HG03469 (cell line): ENCODE measurements at regions not wholly inside any gene's neighbourhood (a gene's known extent, or its start where the extent isn't known, plus 50 kb on each side); places are given as distances from the start of the nearest gene placed in this dataset.
"Not testable (repeated sequence)": the region's sequence is repeated elsewhere in the genome, so short reads cannot be mapped to it uniquely, and the experiment has no call there.

ENCODE experiments used
- ATAC-seq: cut with Tn5 transposase; IDR thresholded peaks from one replicate; pipeline ENCODE4 v1.9.1; 2021; ENCODE audit warnings: mild to moderate bottlenecking, moderate library complexity, moderate number of reproducible peaks; ENCODE audit not compliant: unreplicated experiment

GRCh38 chr16:79954921-79955705 lies 354.6 kb upstream of the MAF start:
- ATAC-seq: no peak

DNA sequence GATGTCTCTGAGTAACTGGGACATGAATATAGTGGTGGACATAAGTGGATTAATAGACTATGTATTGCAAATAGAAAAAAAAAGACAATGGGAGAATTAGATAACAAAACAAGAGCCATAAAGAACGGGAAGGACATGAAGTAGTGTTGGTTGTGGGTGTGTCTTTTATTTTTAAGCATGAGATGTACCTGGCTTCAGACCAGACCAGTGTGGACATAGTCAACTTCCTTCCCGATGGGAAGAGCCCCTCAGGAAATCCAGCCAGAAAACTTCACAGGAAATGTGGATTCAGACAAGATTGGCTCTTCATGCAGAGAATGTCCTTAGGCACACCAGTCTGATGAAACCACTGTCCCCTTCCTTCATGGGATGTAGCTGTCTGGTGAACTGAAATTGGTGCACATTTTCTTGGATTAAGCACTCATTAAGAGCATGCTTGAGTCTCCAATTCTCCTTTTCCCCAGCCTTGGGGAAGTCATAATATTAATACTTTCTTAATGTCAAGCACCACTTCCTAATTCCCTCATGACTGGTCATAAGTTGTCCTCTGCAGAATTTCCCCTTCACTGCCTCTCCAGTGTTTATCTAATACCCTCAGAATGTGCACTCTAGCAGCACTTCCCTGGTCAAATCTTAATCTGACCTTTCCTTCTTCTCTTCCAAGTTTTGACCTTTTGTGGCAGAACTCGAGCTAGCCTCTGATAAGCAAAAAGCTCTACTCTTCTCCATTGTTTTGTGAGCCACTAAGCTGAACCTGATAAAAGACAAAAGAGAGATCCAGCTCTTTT lies 350.6 kb upstream of the MAF start:
- ATAC-seq: no peak

DNA sequence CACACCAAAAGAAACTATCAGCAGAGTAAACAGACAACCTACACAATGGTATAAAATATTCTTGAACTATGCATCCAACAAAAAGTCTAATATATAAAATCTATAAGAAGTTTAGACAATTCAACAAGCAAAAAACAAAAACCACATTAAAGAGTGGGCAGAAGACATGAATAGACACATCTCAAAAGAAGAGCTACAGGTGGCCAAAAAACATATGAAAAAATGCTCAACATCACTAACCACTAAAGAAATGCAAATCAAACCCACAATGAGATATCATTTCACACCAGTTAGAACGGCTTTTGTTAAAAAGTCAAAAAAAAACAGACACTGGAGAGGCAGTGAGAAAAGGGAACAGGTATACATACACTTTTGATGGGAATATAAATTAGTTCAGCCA lies 348.9 kb upstream of the MAF start:
- ATAC-seq: no peak

GRCh38 chr16:79947771-79948170 lies 347.2 kb upstream of the MAF start:
- ATAC-seq: no peak

GRCh38 chr16:79946252-79946651 lies 345.7 kb upstream of the MAF start:
- no peak for ATAC-seq

GRCh38 chr16:79943736-79944135 lies 343.2 kb upstream of the MAF start:
- ATAC-seq: no peak

DNA sequence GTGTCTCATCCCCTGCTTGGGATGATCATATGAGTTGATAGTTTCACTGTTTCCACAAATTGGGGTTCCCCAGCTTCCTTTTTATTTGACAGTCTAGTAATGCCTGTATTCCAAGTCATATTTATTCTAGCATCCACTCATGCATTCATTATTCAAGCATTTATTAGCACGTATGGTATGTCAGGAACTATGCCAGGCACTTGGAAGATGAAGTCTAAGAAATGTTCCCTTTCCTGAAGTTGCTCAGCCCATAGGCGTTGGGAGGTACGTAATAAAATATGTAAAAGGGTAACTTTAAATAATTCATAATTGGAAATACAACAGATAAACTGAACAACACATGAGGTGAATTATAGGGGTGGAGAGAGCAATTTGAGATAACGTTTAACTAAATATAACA lies 338.0 kb upstream of the MAF start:
- ATAC-seq: no peak

DNA sequence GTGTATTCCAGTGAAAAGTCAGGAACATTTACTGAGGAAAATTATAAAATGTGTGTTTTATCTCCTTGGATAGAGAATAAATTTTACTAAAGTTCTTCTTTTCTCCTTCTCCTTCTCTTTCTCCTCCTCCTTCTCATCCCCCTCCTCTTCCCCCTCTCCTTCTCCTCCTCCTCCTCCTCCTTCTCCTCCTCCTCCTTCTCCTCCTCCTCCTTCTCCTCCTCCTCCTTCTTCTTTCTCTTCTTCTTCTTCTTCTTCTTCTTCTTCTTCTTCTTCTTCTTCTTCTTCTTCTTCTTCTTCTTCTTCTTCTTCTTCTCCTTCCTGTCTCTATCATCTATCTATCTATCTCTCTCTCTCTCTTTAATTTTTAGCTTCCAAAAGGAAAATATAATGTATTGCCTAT lies 337.1 kb upstream of the MAF start:
- ATAC-seq: not testable (repeated sequence)

- ATAC-seq: no peak
These were observed 333.1 kb upstream of the MAF start for GRCh38 chr16:79933603-79934002.

- no peak for ATAC-seq
These were observed 332.0 kb upstream of the MAF start for GRCh38 chr16:79932572-79932971.

DNA sequence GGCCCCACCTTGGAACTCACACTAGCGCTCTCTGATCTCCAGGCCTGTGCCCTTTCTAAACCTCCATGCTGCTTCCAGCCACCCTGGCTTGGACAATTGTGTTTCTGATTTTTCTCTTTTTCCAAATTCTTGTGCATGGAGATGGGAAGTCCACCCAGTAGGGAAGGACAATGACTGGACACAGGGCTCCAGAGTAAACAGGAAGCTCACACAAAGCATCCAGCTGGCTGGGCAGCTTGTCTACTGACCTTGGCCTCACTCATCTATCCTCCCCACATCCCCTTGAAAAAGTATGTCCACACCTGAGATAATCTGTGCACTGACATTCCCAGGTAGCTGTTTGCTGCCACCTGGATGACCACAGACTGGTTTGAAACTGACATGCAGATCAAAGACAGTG lies 331.2 kb upstream of the MAF start:
- ATAC-seq: no peak

DNA sequence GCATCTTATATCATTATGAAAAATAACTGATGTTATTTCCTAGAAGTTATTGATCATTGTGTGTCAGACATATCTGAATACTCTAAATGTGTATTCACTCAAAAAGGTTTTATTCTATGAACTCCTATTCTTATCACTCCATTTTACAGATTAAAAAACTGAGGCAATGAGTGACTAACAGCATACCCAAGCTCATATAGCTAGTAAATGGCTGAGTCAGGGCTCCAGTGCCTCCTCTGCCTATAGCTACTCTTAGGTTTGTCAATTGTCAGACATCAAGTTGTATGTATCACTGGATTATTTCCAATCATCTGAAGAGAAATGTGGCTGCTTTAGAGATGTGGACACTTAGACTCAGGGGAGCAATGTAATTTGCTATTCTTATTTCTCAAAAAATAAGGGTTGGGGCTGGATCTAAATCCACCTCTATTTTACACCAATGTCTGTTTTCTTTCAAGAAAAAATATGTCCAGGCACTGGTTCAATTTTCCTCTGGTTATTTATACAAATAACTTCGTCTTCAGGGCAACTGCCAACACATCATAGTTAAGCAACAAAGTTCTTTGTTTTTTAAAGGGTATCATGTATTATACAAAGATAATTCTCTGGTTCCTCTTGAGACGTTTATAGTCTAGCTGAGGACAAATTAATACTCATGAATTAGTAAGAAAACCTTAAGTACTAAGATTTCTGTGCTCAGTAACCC lies 328.9 kb upstream of the MAF start:
- ATAC-seq: no peak

- no peak for ATAC-seq
These were observed 327.8 kb upstream of the MAF start for GRCh38 chr16:79928142-79928873.

DNA sequence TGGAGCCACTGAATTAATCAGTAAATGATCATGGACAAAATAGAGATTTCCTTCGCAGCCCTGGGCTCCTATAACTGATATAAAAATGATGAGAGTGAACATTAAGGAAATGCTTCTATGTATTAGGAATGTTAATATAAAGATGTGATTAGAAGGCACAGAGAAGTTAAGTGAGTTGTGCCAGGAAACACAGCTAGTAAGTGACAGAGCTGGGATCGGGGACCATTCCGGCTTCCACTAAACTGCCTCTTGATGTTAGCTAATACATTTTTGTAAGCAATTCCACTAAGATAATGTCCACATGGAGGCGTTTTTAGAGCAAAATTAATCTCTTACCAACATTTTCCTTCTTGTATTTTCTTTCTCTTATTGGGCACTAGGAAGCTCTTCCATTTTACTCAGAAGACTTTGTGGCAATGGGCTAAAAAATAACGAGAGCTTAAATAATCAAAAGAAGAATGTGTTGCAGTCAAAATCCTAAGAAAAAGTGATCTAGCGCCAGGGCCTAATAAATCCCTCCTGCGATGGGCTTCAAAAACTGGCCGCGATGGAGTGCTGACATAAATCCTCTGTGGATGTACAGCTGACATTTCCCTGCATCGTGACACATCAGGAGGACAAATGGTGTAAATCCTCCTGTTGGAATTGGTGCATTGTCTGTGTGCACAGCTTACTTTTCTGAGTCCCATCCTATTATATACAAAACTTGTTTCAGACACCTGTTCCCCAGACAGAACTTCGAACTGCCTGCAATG lies 326.1 kb upstream of the MAF start:
- ATAC-seq: no peak

DNA sequence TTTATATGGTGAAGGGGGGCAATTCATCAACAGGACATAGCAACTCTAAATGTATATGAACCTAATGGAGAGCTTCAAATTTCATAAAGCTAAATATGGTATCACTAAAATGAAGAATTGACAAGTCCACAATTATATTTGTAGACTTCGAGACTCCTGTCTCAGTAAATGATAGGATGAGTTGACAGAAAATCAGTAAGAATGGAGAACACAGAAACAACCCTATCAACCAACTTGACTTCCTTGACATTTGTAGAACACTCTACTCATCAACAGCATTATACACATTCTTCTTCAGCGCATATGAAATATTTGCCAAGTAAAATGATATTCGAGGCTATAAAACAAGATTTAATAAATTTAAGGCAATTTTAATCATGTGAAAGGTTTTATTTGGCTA lies 322.9 kb upstream of the MAF start:
- no peak for ATAC-seq

DNA sequence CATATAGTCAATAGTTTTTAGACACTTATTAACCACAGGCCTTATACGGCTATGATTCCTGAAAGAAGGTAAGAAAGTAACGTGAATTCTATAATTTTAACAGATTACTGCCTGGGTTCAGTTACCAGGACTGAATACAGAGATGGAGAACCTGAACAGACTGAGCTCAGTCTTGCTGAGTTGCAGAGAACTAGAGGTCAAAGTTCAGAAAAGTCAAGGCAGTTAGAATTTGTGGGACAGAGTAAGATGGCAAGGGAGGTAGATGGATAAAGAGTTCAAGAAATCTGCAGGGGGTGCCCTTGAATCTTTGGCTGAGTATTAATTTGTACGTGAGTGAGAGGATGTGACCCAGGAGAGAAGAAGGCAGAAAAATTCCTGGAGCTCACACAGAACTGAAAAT lies 320.1 kb upstream of the MAF start:
- ATAC-seq: no peak

- ATAC-seq: no peak
These were observed 318.4 kb upstream of the MAF start for GRCh38 chr16:79918916-79919315.

GRCh38 chr16:79915761-79916160 lies 315.2 kb upstream of the MAF start:
- no peak for ATAC-seq

DNA sequence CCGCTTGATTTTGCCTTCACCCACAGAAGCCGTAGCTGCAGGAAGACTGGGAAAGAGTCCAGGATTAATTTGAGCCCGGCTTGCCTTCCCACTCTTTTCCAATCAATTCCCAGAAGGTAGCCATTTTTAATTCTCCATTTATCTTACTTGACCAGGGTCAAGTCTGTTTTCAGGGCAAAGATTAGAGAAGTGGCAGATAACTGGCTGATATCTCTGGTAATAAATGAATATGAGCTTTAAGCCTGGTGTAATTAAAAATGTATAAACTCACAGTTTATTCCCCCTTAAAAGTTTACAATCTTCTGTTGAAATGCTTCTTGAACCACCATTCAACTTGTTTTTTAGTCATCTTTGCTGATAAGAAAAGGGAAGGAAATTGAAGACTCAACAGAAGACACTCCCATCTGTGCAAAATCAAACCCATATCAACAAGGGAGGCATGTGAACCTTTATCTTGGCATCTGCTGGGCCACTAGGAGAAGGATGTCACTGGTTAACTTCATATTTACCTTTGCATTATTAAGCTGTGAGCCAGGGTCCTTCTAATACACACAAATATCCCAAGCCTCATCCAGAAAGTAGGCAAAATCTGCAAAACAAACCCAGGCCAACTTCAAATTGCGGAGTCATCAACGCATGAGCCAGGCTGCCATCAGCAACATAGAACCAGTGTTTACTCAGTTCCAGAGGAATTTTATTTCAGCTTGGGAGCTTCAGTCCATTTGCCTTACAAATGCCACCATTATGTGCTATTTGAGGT lies 314.6 kb upstream of the MAF start:
- no peak for ATAC-seq
